ENCODE measurements at regions not wholly inside any gene's neighbourhood (a gene's known extent, or its start where the extent isn't known, plus 50 kb on each side); places are given as distances from the start of the nearest gene placed in this dataset.
"Not testable (repeated sequence)": the region's sequence is repeated elsewhere in the genome, so short reads cannot be mapped to it uniquely, and the experiment has no call there.

DNA sequence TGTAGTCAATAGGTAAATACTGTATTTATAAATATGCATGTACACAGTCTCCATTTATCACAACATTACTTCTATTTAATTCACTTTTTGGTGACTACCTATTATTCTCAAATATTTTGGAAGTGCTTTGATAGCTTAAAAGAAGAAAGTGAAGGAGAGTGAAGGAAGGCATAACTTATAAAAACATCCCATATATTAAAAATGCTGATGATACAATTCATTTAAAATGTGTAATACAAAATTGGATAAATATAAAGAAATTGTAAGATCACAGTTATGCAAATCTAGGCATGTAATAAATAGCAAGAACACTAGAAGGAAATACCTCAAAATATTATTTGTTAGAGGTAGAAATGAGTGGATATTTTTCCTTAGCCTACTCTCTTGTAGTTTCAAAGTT is 111.6 kb upstream of the ADTRP start:
- DNase-seq (ENCODE audit: insufficient read length, low spot score) = no peak
- FAIRE-seq = no peak
- TF ChIP-seq, protein P1, sequence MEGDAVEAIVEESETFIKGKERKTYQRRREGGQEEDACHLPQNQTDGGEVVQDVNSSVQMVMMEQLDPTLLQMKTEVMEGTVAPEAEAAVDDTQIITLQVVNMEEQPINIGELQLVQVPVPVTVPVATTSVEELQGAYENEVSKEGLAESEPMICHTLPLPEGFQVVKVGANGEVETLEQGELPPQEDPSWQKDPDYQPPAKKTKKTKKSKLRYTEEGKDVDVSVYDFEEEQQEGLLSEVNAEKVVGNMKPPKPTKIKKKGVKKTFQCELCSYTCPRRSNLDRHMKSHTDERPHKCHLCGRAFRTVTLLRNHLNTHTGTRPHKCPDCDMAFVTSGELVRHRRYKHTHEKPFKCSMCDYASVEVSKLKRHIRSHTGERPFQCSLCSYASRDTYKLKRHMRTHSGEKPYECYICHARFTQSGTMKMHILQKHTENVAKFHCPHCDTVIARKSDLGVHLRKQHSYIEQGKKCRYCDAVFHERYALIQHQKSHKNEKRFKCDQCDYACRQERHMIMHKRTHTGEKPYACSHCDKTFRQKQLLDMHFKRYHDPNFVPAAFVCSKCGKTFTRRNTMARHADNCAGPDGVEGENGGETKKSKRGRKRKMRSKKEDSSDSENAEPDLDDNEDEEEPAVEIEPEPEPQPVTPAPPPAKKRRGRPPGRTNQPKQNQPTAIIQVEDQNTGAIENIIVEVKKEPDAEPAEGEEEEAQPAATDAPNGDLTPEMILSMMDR (IDR thresholded peaks at IDR 0.05; ENCODE audit: insufficient read depth, missing control alignments) = no peak

- FAIRE-seq (no peak), DNase-seq (ENCODE audit: insufficient read length, low spot score) (no peak)
- TF ChIP-seq, protein P1 (IDR thresholded peaks at IDR 0.05; ENCODE audit: insufficient read depth, missing control alignments) = no peak
These were observed 111.0 kb upstream of the ADTRP start for GRCh38 chr6:11889572-11889971.

DNA sequence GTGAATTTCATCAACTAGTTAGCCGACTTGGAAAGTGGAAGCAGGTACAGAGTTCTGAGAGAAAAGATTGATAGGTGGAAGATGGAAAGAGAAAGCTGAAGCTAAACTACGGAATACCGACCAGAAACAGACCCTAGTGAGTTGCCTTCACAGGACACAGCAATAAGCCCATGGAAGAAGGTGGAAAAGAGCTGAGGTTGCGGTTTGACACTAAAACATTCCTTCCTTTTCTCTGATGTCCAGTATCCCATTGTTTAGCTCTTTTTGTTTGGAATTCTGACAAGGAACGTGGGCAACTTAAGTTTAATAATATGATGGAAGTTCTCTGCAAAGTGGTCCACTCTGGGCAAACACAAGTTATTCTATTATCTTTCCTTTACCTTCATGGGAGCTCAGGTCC is 110.1 kb upstream of the ADTRP start:
- FAIRE-seq = no peak
- TF ChIP-seq, protein P1 (IDR thresholded peaks at IDR 0.05; ENCODE audit: insufficient read depth, missing control alignments) = no peak

GRCh38 chr6:11885159-11885558 is 106.6 kb upstream of the ADTRP start:
- DNase-seq (ENCODE audit: insufficient read length, low spot score) = no peak
- no peak for FAIRE-seq
- TF ChIP-seq, protein P1 (IDR thresholded peaks at IDR 0.05; ENCODE audit: insufficient read depth, missing control alignments) = no peak

More for the DNA sequence above, 110.1 kb upstream of the ADTRP start:
- no peak for DNase-seq (ENCODE audit: insufficient read length, low spot score)

DNA sequence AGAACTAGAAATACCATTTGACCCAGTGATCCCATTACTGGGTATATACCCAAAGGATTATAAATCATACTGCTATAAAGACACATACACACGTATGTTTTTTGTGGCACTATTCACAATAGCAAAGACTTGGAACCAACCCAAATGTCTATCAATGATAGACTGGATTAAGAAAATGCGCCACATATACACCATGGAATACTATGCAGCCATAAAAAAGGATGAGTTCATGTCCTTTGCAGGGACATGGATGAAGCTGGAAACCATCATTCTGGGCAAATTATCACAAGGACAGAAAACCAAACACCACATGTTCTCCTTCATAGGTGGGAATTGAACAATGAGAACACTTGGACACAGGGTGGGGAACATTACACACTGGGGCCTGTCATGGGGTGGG is 104.9 kb upstream of the ADTRP start:
- not testable (repeated sequence) for FAIRE-seq

DNA sequence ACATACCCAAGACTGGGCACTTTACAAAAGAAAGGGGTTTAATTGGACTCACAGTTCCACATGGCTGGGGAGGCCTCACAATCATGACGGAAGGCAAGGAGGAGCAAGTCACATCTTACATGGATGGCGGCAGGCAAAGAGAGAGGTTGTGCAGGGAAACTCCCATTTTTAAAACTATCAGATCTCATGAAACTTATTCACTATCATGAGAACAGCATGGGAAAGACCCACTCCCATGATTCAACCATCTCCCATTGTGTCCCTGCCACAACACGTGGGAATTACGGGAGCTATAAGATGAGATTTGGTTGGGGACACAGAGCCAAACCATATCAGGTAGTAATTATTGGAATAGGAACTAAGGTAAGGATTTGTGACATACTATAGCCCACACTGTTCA is 101.6 kb upstream of the ADTRP start:
- not testable (repeated sequence) for DNase-seq (ENCODE audit: insufficient read length, low spot score); FAIRE-seq

More for the DNA sequence above, 104.9 kb upstream of the ADTRP start:
- DNase-seq (ENCODE audit: insufficient read length, low spot score) = not testable (repeated sequence)

- TF ChIP-seq, protein P1 (IDR thresholded peaks at IDR 0.05; ENCODE audit: insufficient read depth, missing control alignments) = no peak
- no peak for FAIRE-seq
- no peak for DNase-seq (ENCODE audit: insufficient read length, low spot score)
These were observed 100.1 kb upstream of the ADTRP start for GRCh38 chr6:11878735-11879134.

GRCh38 chr6:11878029-11878428 is 99.4 kb upstream of the ADTRP start:
- DNase-seq (ENCODE audit: insufficient read length, low spot score) = no peak
- TF ChIP-seq, protein P1 (IDR thresholded peaks at IDR 0.05; ENCODE audit: insufficient read depth, missing control alignments) = no peak

More at GRCh38 chr6:11878029-11878428, 99.4 kb upstream of the ADTRP start:
- FAIRE-seq = no peak

Measured in D721Med (cell line).